K562 (cell line): ENCODE measurements at regions not wholly inside any gene's neighbourhood (a gene's known extent, or its start where the extent isn't known, plus 50 kb on each side); places are given as distances from the start of the nearest gene placed in this dataset.
A peak's percentile ranks its signal among the peaks of the same experiment; 100 is the strongest.

Experiments
- ATAC-seq: fragments of 200-7000 bp; cut with Tn5 transposase; 3 replicates; pipeline ENCODE4 v1.9.1; 2020; ENCODE audit warnings: moderate library complexity
- BruUV-seq: library from RNA; stranded (reverse); fragments of 400-500 nt; replicated peaks from 2 replicates; lab custom pipeline; 2021; lab: Mats Ljungman, UMichigan
- CTCF ChIA-PET: fragments of 300-600 bp; formaldehyde crosslinking; extraction: SDS; loops from one replicate; lab custom pipeline; 2021; ENCODE audit warnings: low intra/inter-chr PET ratio; lab: Yijun Ruan, JAX
- POLR2A ChIA-PET: fragments of 300-600, 350-650 bp; sonication (Branson Sonifier 250); formaldehyde crosslinking; extraction: SDS; loops from one replicate; lab custom pipeline; 2021; ENCODE audit warnings: antibody characterized with exemption, inconsistent platforms; lab: Yijun Ruan, JAX
- DNase-seq, 4 experiments: peaks; one replicate each; pipeline versions ENCODE4 v3.0.0 to v3.0.0-alpha.2; 2011 to 2018; ENCODE audit warnings: low spot score in 3 of 4, mixed read lengths in 3 of 4; ENCODE audit errors: extremely low read depth in 1 of 4
- FAIRE-seq: peaks from 2 replicates; lab custom pipeline; 2011; peaks lifted over from hg19 to GRCh38; lab: Jason Lieb, UNC
- H2AFZ ChIP-seq: 2 replicates; pipeline ENCODE4 v1.6.0; 2011; ENCODE audit warnings: low read depth, low read length, control low read depth, inconsistent platforms
- H3K27ac ChIP-seq: fragments of 200-600 bp; 3 replicates; pipeline ENCODE4 v1.8.0; 2011; ENCODE audit warnings: low read depth, mild to moderate bottlenecking, control low read depth, inconsistent platforms, low read length, moderate library complexity, mixed read lengths; ENCODE audit errors: extremely low read depth
- H3K27me3 ChIP-seq, 2 experiments: fragments of 300-600 bp in 1 of 2; 2 replicates in 1 of 2; 3 replicates in 1 of 2; pipeline versions ENCODE4 v1.6.0 to v1.8.0; 2011; ENCODE audit warnings: inconsistent platforms in 2 of 2, low read length in 2 of 2, mild to moderate bottlenecking in 1 of 2, mixed read lengths in 1 of 2, moderate library complexity in 1 of 2; ENCODE audit not compliant: control insufficient read depth in 2 of 2, insufficient read depth in 2 of 2
- H3K36me3 ChIP-seq: fragments of 300-600 bp; 3 replicates; pipeline ENCODE4 v1.8.0; 2011; ENCODE audit warnings: mild to moderate bottlenecking, low read length, inconsistent platforms; ENCODE audit not compliant: control insufficient read depth, insufficient read depth
- H3K4me1 ChIP-seq, 2 experiments: fragments of 200-600 bp in 1 of 2; replicated peaks in 1 of 2; 2 replicates in 1 of 2; 3 replicates in 1 of 2; pipeline versions ENCODE4 v1.5.1 to v1.8.0; 2011; ENCODE audit warnings: inconsistent platforms in 2 of 2, low read length in 2 of 2, mild to moderate bottlenecking in 1 of 2, mixed read lengths in 1 of 2, moderate library complexity in 1 of 2; ENCODE audit not compliant: control insufficient read depth in 2 of 2, insufficient read depth in 2 of 2
- H3K4me2 ChIP-seq: 2 replicates; pipeline ENCODE4 v1.6.1; 2011; ENCODE audit warnings: low read length, control low read depth, inconsistent platforms, mixed read lengths; ENCODE audit not compliant: insufficient read depth
- H3K4me3 ChIP-seq: fragments of 200-600 bp; sonication (generic), shearing (Covaris generic); 2 replicates; pipeline ENCODE4 v1.5.1; 2016; ENCODE audit warnings: control low read depth, inconsistent platforms
- H3K79me2 ChIP-seq: fragments of 200-600 bp; 3 replicates; pipeline ENCODE4 v1.8.0; 2011; ENCODE audit warnings: low read length, inconsistent platforms; ENCODE audit not compliant: control insufficient read depth, insufficient read depth
- H3K9ac ChIP-seq, 2 experiments: 2 replicates each; pipeline versions ENCODE4 v1.6.0 to v1.6.1; 2011; ENCODE audit warnings: low read depth in 2 of 2, low read length in 2 of 2, control low read depth in 1 of 2, inconsistent platforms in 1 of 2, mild to moderate bottlenecking in 1 of 2, mixed read lengths in 1 of 2; ENCODE audit not compliant: insufficient read depth in 1 of 2
- H3K9me1 ChIP-seq: one replicate; pipeline ENCODE4 v1.6.0; 2011; ENCODE audit warnings: inconsistent platforms, mild to moderate bottlenecking, low read length, moderate library complexity; ENCODE audit not compliant: control insufficient read depth, insufficient read depth
- H3K9me3 ChIP-seq: replicated peaks from 2 replicates; pipeline ENCODE4 v1.5.1; 2011; ENCODE audit warnings: low read depth, low read length, inconsistent platforms; ENCODE audit not compliant: control insufficient read depth, insufficient read depth
- H4K20me1 ChIP-seq: replicated peaks from 2 replicates; pipeline ENCODE4 v1.6.1; 2011; ENCODE audit warnings: low read length, inconsistent platforms, mixed read lengths; ENCODE audit not compliant: control insufficient read depth, insufficient read depth
- COPS2 ChIP-seq: fragments of 450-650 bp; conservative IDR thresholded peaks from 2 replicates; pipeline ENCODE4 v1.6.1; 2016; ENCODE audit warnings: mild to moderate bottlenecking, moderate library complexity
- ZFP30 ChIP-seq: fragments of 250-450 bp; sonication (Bioruptor Pico); IDR thresholded peaks from 2 replicates; pipeline ENCODE4 v1.8.0; 2022; ENCODE audit warnings: moderate library complexity, mild to moderate bottlenecking, inconsistent platforms, borderline replicate concordance
- WGBS: fragments of 100-300 bp; shearing (Covaris generic); methylation state at CpG from one replicate; pipeline ENCODE4 v1.1.6; 2016; ENCODE audit warnings: low coverage, mixed read lengths; ENCODE audit not compliant: insufficient coverage; ENCODE audit errors: missing lambda C conversion rate; 5-methylcytosine and 5-hydroxymethylcytosine counted together
- in situ Hi-C: fragments of 300-500 bp; cut with MboI; formaldehyde crosslinking; loops from 4 replicates; pipeline ENCODE4 v1.15.0; 2018; ENCODE audit warnings: inconsistent platforms, mixed read lengths
- intact Hi-C: fragments of 100-400 bp; cut with micrococcal nuclease; formaldehyde crosslinking; loops from 2 replicates; pipeline ENCODE4 v1.14.2; 2022
- TF ChIP-seq, protein P1 (sequence below): sonication (generic); IDR thresholded peaks from 2 replicates; pipeline ENCODE4 v1.6.1; 2016

DNA sequence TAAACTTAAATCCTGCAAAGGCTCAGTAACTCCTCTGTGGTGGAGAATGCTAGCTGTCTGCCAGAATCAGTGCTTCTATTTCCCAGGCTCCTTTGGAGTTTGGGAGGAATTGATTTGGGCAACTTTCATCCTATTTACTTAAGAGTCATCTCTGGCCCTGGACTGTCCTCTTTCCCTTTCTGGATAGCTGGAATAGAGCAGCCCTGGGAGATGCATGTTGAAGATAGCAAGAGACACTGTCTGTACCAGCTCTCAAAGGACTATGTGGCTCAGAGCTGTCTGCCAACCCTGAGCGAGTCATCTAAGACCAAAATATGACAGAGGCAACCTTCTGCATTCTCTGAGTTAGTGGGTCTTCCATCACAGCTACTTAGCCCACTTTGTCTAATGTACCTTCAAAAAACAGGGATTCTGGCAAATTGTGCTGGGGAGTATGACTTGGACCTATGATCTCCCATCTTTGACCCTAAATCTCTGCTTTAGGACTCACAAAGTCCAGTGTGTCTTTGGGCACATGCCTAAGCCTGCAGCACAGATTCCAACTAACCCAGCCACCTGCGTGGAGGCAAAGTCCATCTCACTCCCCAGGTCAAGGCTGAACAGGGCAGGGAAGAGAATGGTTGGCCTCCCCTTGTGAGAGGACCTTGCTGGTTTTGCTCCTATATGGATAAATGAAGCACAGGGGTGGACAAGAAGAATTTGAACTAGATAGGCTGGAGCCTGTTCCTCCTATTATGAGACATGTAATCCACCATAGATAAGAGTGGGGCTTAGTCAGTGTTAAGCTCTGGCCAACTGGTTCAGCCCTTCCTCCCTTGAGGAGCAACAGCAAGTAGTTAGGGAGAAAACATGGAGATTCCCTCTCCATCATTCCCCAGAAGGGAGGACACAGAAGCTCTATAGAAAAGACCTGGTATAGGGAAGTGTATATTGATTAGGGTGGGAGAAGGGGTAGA lies 99.1 kb upstream of the PELI1 start:
- FAIRE-seq, result no peak
- 5% methylated on average over 2 of the region's 2 CpGs for WGBS
- TF ChIP-seq ZFP30 (CRISPR knock-in tag) (no peak), COPS2 (no peak)
- TF ChIP-seq, protein P1, sequence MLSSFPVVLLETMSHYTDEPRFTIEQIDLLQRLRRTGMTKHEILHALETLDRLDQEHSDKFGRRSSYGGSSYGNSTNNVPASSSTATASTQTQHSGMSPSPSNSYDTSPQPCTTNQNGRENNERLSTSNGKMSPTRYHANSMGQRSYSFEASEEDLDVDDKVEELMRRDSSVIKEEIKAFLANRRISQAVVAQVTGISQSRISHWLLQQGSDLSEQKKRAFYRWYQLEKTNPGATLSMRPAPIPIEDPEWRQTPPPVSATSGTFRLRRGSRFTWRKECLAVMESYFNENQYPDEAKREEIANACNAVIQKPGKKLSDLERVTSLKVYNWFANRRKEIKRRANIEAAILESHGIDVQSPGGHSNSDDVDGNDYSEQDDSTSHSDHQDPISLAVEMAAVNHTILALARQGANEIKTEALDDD, result peak; percentile 60; the same call in 1 of the 2 replicates
- no peak for DNase-seq
- no peaks in the 10 kb centered on the region for H3K9me3 ChIP-seq
- no peaks in the 10 kb centered on the region for H3K9me1 ChIP-seq
- no peak; the same call in 2 of the 3 replicates for ATAC-seq
- BruUV-seq, result no TSS peak
- POLR2A ChIA-PET, result interaction anchor here (0.6 to 1.3 kb wide), 3 partner anchors 11 to 17 kb away, joined by 3 to 4 read pairs (median 3); no protein-coding TSS in a partner anchor
- H4K20me1 ChIP-seq, result no peaks in the 10 kb centered on the region
- H3K4me1 ChIP-seq, result no peaks in the 10 kb centered on the region
- H3K9ac ChIP-seq, result no peak overlapping the region
- no peaks in the 10 kb centered on the region for H3K79me2 ChIP-seq
- in situ Hi-C loops, result no loop called here
- CTCF ChIA-PET, result no interaction called here
- no peaks in the 10 kb centered on the region for H3K36me3 ChIP-seq
- H3K4me3 ChIP-seq, result no peak overlapping the region
- H3K4me2 ChIP-seq, result no peak overlapping the region
- H3K27ac ChIP-seq, result no peak overlapping the region
- intact Hi-C loops, result no loop called here
- H2AFZ ChIP-seq, result no peak overlapping the region
- H3K27me3 ChIP-seq, result no peaks in the 10 kb centered on the region
